ENCODE measurements at regions not wholly inside any gene's neighbourhood (a gene's known extent, or its start where the extent isn't known, plus 50 kb on each side); places are given as distances from the start of the nearest gene placed in this dataset.
"Not testable (repeated sequence)": the region's sequence is repeated elsewhere in the genome, so short reads cannot be mapped to it uniquely, and the experiment has no call there.

GRCh38 chr12:62021808-62022207, 238.4 kb upstream of the USP15 start:
- in situ Hi-C loops (cut with MboI; ENCODE audit: low sequenced_read_pairs), result no loop called here

- in situ Hi-C loops (cut with MboI; ENCODE audit: low sequenced_read_pairs), result no loop called here
These were observed 231.7 kb upstream of the USP15 start for GRCh38 chr12:62028536-62028935.

GRCh38 chr12:62032870-62033269, 227.3 kb upstream of the USP15 start:
- in situ Hi-C loops (cut with MboI; ENCODE audit: low sequenced_read_pairs), result no loop called here

- in situ Hi-C loops (cut with MboI; ENCODE audit: low sequenced_read_pairs), result no loop called here
These were observed 215.6 kb upstream of the USP15 start for GRCh38 chr12:62044450-62045135.

- in situ Hi-C loops (cut with MboI; ENCODE audit: low sequenced_read_pairs), result no loop called here
These were observed 215.0 kb upstream of the USP15 start for GRCh38 chr12:62045211-62045610.

GRCh38 chr12:62050785-62051184, 209.4 kb upstream of the USP15 start:
- in situ Hi-C loops (cut with MboI; ENCODE audit: low sequenced_read_pairs), result no loop called here

- in situ Hi-C loops (cut with MboI; ENCODE audit: low sequenced_read_pairs), result no loop called here
These were observed 190.2 kb upstream of the USP15 start for GRCh38 chr12:62069976-62070375.

GRCh38 chr12:62073236-62073635, 187.0 kb upstream of the USP15 start:
- in situ Hi-C loops (cut with MboI; ENCODE audit: low sequenced_read_pairs), result not testable (repeated sequence)

GRCh38 chr12:62075870-62076269, 184.3 kb upstream of the USP15 start:
- in situ Hi-C loops (cut with MboI; ENCODE audit: low sequenced_read_pairs), result no loop called here

GRCh38 chr12:62078020-62078419, 182.2 kb upstream of the USP15 start:
- in situ Hi-C loops (cut with MboI; ENCODE audit: low sequenced_read_pairs), result no loop called here

- in situ Hi-C loops (cut with MboI; ENCODE audit: low sequenced_read_pairs), result no loop called here
These were observed 177.8 kb upstream of the USP15 start for GRCh38 chr12:62082448-62082847.

GRCh38 chr12:62098132-62098531, 162.1 kb upstream of the USP15 start:
- in situ Hi-C loops (cut with MboI; ENCODE audit: low sequenced_read_pairs), result no loop called here

GRCh38 chr12:62103748-62104147, 156.5 kb upstream of the USP15 start:
- in situ Hi-C loops (cut with MboI; ENCODE audit: low sequenced_read_pairs), result no loop called here

GRCh38 chr12:62106547-62107185, 153.5 kb upstream of the USP15 start:
- in situ Hi-C loops (cut with MboI; ENCODE audit: low sequenced_read_pairs), result no loop called here

- in situ Hi-C loops (cut with MboI; ENCODE audit: low sequenced_read_pairs), result no loop called here
These were observed 146.7 kb upstream of the USP15 start for GRCh38 chr12:62113366-62114011.

GRCh38 chr12:62116986-62117385, 143.2 kb upstream of the USP15 start:
- in situ Hi-C loops (cut with MboI; ENCODE audit: low sequenced_read_pairs), result no loop called here

GRCh38 chr12:62123721-62124203, 136.4 kb upstream of the USP15 start:
- in situ Hi-C loops (cut with MboI; ENCODE audit: low sequenced_read_pairs), result no loop called here

GRCh38 chr12:62127516-62127915, 132.7 kb upstream of the USP15 start:
- in situ Hi-C loops (cut with MboI; ENCODE audit: low sequenced_read_pairs), result no loop called here

GRCh38 chr12:62128175-62128975, 131.8 kb upstream of the USP15 start:
- in situ Hi-C loops (cut with MboI; ENCODE audit: low sequenced_read_pairs), result no loop called here

GRCh38 chr12:62129291-62129690, 130.9 kb upstream of the USP15 start:
- in situ Hi-C loops (cut with MboI; ENCODE audit: low sequenced_read_pairs), result no loop called here

- in situ Hi-C loops (cut with MboI; ENCODE audit: low sequenced_read_pairs), result no loop called here
These were observed 129.8 kb upstream of the USP15 start for GRCh38 chr12:62130402-62130801.

Data from HL-60/S4 treated with phorbol 12-myristate 13-acetate at 8.2 ng/mL for 4 days and 3 days (cell line).